Left ventricle myocardium inferior (tissue), 1 donor: ENCODE measurements at regions not wholly inside any gene's neighbourhood (a gene's known extent, or its start where the extent isn't known, plus 50 kb on each side); places are given as distances from the start of the nearest gene placed in this dataset.

Source experiments
- DNase-seq: peaks from one replicate; pipeline ENCODE4 v3.0.0-alpha.2; 2020
- H3K27ac ChIP-seq: fragments of 200-600 bp; replicated peaks from 2 replicates; pipeline ENCODE4 v1.8.0; 2021
- H3K27me3 ChIP-seq: fragments of 200-600 bp; 2 replicates; pipeline ENCODE4 v1.8.0; 2021; ENCODE audit warnings: low read depth
- H3K36me3 ChIP-seq: fragments of 200-600 bp; 2 replicates; pipeline ENCODE4 v1.8.0; 2021
- H3K4me1 ChIP-seq: fragments of 200-600 bp; 2 replicates; pipeline ENCODE4 v1.8.0; 2021
- H3K4me3 ChIP-seq: fragments of 200-600 bp; 2 replicates; pipeline ENCODE4 v1.8.0; 2021; ENCODE audit warnings: mild to moderate bottlenecking, moderate library complexity
- H3K9me3 ChIP-seq: fragments of 200-600 bp; replicated peaks from 2 replicates; pipeline ENCODE4 v1.8.0; 2021
- intact Hi-C: fragments of 100-400 bp; cut with micrococcal nuclease; formaldehyde crosslinking; loops from one replicate; pipeline ENCODE4 v1.11.0; 2022
- TF ChIP-seq, protein P1 (sequence below): fragments of 200-600 bp; IDR thresholded peaks from 2 replicates; pipeline ENCODE4 v1.8.0; 2021; ENCODE audit warnings: antibody characterized with exemption, mild to moderate bottlenecking, borderline replicate concordance
- donor health status: DM: no; HTN: yes; CAD: no; lungs with severe emphysema.

DNA sequence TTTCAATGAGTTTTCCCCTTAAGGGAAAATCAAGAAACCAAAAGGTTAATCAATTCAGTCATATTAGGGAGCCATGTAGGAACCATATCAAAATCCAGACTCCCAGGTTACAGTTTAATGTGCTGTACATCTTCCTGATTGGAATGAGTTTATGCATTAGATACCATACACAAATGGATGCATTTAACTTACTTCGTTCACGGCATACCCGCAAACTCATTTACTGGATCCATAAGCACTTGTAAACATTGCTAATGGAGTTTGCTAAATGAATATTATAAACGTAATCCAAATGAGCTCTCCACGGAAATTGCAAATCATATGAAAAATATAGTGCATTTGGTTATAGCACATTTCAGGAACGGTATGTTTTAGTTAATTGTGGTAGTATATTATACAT, 228.9 kb upstream of the G2E3 start:
- Histone ChIP-seq H3K27me3 (no peaks in the 10 kb centered on the region), H3K4me3 (no peak overlapping the region), H3K36me3 (no peaks in the 10 kb centered on the region), H3K9me3 (peaks cover 5% of the 10 kb centered on the region), H3K4me1 (no peaks in the 10 kb centered on the region), H3K27ac (no peak overlapping the region)
- TF ChIP-seq, protein P1, sequence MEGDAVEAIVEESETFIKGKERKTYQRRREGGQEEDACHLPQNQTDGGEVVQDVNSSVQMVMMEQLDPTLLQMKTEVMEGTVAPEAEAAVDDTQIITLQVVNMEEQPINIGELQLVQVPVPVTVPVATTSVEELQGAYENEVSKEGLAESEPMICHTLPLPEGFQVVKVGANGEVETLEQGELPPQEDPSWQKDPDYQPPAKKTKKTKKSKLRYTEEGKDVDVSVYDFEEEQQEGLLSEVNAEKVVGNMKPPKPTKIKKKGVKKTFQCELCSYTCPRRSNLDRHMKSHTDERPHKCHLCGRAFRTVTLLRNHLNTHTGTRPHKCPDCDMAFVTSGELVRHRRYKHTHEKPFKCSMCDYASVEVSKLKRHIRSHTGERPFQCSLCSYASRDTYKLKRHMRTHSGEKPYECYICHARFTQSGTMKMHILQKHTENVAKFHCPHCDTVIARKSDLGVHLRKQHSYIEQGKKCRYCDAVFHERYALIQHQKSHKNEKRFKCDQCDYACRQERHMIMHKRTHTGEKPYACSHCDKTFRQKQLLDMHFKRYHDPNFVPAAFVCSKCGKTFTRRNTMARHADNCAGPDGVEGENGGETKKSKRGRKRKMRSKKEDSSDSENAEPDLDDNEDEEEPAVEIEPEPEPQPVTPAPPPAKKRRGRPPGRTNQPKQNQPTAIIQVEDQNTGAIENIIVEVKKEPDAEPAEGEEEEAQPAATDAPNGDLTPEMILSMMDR: no peak
- DNase-seq: no peak
- intact Hi-C loops: no loop called here

DNA sequence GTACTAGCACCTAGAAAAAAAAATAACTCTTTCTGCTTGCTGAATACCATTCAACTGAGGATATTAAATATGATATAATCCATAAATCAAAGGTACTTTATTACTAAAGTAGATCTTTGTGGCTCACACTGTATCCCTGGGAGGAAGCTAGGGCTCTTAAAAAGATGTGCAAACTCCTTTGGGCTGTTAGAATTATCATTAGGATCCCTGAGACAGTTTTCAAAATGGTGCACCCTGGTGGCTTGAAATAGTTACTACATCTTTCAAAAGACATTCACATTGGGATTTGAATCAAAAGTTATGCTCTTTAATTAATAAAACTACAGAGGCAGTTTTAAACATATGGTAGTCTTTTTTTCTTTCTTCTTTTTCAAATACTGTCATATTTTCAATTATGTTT, 228.5 kb upstream of the G2E3 start:
- no peak overlapping the region for H3K4me3 ChIP-seq
- intact Hi-C loops: no loop called here
- H3K9me3 ChIP-seq: peaks cover 1% of the 10 kb centered on the region
- H3K27ac ChIP-seq: no peak overlapping the region
- H3K36me3 ChIP-seq: no peaks in the 10 kb centered on the region
- no peaks in the 10 kb centered on the region for H3K4me1 ChIP-seq
- DNase-seq: no peak
- TF ChIP-seq, protein P1: peak; percentile 13
- no peaks in the 10 kb centered on the region for H3K27me3 ChIP-seq

DNA sequence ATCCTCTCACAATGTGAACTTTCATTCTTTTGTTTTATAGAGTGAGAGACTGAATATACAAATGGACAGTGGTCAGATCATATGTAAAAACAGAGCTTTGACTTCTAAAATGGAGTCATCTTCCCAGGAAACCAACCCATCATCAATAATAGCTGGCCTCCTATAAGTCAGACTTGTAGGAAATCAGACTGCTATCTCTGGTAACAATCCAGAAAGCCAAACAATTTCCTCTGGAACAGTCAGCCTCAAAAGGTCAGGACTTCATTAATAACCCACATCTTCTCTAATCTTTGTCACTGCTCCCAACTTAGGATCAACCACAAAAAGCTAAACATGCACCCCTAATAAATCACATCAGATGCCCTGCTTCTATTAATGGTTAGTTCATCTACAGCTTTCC, 227.9 kb upstream of the G2E3 start:
- intact Hi-C loops: no loop called here
- no peaks in the 10 kb centered on the region for H3K27me3 ChIP-seq
- DNase-seq: no peak
- H3K27ac ChIP-seq: no peak overlapping the region
- TF ChIP-seq, protein P1: no peak
- no peaks in the 10 kb centered on the region for H3K9me3 ChIP-seq
- no peaks in the 10 kb centered on the region for H3K4me1 ChIP-seq
- no peaks in the 10 kb centered on the region for H3K36me3 ChIP-seq
- H3K4me3 ChIP-seq: no peak overlapping the region

DNA sequence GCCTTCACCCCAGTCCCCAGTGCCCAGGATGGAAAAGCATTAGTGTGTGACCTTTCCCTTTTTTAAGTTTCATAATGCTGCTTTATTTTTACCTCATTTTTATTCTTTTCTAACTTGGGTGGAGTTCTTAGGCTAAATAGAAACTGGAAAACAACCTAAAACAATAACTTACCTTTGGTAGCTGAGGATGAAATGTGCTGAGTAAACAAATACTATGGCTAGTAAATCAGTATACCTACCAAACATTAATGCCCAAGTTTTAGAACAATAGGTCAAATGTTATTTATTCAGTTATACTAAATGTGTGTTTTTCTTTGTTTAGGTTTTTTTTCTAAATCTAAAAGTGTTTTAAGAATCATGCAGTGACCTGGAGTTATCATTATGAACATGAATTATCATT, 226.6 kb upstream of the G2E3 start:
- H3K27ac ChIP-seq: no peak overlapping the region
- H3K4me3 ChIP-seq: no peak overlapping the region
- no peaks in the 10 kb centered on the region for H3K4me1 ChIP-seq
- no peaks in the 10 kb centered on the region for H3K36me3 ChIP-seq
- no peaks in the 10 kb centered on the region for H3K27me3 ChIP-seq
- TF ChIP-seq, protein P1: no peak
- intact Hi-C loops: no loop called here
- no peak for DNase-seq
- no peaks in the 10 kb centered on the region for H3K9me3 ChIP-seq

DNA sequence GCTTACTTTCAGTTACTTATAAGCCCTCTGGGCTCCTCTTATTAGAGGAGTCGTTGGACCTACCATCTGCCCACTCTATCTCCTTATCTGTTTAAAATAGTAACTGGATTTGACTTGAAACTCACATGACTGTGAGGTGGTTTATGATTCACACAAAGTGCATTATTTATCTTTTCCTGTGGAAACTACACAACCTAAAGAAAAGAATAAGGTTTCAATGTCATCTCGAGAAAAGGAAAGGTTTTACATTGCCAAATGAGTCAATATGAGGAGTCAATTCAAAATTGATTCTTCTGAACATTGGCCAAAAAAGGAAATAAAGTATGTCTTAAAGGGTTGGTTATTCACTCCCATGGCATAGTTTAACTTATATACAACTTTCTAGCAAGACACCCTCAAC, 225.0 kb upstream of the G2E3 start:
- intact Hi-C loops: no loop called here
- Histone ChIP-seq H3K27me3 (no peaks in the 10 kb centered on the region), H3K4me3 (no peak overlapping the region), H3K27ac (no peak overlapping the region), H3K4me1 (no peaks in the 10 kb centered on the region), H3K9me3 (no peaks in the 10 kb centered on the region), H3K36me3 (no peaks in the 10 kb centered on the region)
- TF ChIP-seq, protein P1: no peak
- no peak for DNase-seq

DNA sequence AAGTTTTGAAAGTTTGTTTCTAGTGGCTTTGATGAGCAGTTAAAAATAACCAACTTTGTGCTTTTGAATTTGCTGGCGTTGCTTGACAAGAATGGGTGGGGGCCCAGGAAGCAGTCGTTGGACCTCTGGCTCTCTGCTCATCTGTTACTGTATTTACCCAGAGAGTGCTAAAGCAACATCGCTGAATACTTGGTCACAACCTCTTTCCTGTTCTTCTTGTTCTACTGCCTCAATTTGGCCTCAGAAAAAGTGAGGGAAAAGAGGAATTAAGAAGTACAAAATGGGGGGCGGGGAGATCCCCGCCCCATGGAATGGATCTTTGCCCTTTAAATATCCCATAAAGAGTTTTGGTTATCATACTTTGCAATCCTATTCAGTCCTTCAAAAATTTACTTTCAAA, 221.5 kb upstream of the G2E3 start:
- intact Hi-C loops: no loop called here
- DNase-seq: no peak
- no peaks in the 10 kb centered on the region for H3K9me3 ChIP-seq
- H3K27ac ChIP-seq: peak overlapping the region; percentile 13
- no peak overlapping the region for H3K4me3 ChIP-seq
- no peaks in the 10 kb centered on the region for H3K27me3 ChIP-seq
- TF ChIP-seq, protein P1: no peak
- no peaks in the 10 kb centered on the region for H3K36me3 ChIP-seq
- no peaks in the 10 kb centered on the region for H3K4me1 ChIP-seq
